ENCODE measurements at regions not wholly inside any gene's neighbourhood (a gene's known extent, or its start where the extent isn't known, plus 50 kb on each side); places are given as distances from the start of the nearest gene placed in this dataset.
"Not testable (repeated sequence)": the region's sequence is repeated elsewhere in the genome, so short reads cannot be mapped to it uniquely, and the experiment has no call there.

GRCh38 chr16:61421111-61421510 lies 615.1 kb downstream of the CDH8 start:
- DNase-seq, result no peak

GRCh38 chr16:61419791-61420190 lies 616.4 kb downstream of the CDH8 start:
- no peak for DNase-seq

- DNase-seq, result not testable (repeated sequence)
These were observed 617.4 kb downstream of the CDH8 start for GRCh38 chr16:61418802-61419201.

- no peak for DNase-seq
These were observed 621.1 kb downstream of the CDH8 start for GRCh38 chr16:61415126-61415525.

- no peak for DNase-seq
These were observed 623.2 kb downstream of the CDH8 start for GRCh38 chr16:61413021-61413420.

GRCh38 chr16:61412562-61412961 lies 623.7 kb downstream of the CDH8 start:
- DNase-seq, result no peak

GRCh38 chr16:61409604-61410003 lies 626.6 kb downstream of the CDH8 start:
- no peak for DNase-seq

GRCh38 chr16:61403386-61403785 lies 632.9 kb downstream of the CDH8 start:
- no peak for DNase-seq

- no peak for DNase-seq
These were observed 644.3 kb downstream of the CDH8 start for GRCh38 chr16:61391896-61392295.

GRCh38 chr16:61390965-61391637 lies 645.1 kb downstream of the CDH8 start:
- no peak for DNase-seq

- no peak for DNase-seq
These were observed 650.7 kb downstream of the CDH8 start for GRCh38 chr16:61385392-61386071.

- DNase-seq, result no peak
These were observed 653.8 kb downstream of the CDH8 start for GRCh38 chr16:61382435-61382834.

- no peak for DNase-seq
These were observed 656.9 kb downstream of the CDH8 start for GRCh38 chr16:61379311-61379710.

- DNase-seq, result no peak
These were observed 662.2 kb downstream of the CDH8 start for GRCh38 chr16:61374071-61374470.

GRCh38 chr16:61371881-61372280 lies 664.4 kb downstream of the CDH8 start:
- no peak for DNase-seq

GRCh38 chr16:61371388-61371787 lies 664.9 kb downstream of the CDH8 start:
- no peak for DNase-seq

GRCh38 chr16:61370564-61370963 lies 665.7 kb downstream of the CDH8 start:
- DNase-seq, result no peak

- no peak for DNase-seq
These were observed 670.2 kb downstream of the CDH8 start for GRCh38 chr16:61366006-61366405.

GRCh38 chr16:61364990-61365389 lies 671.2 kb downstream of the CDH8 start:
- DNase-seq, result no peak

- DNase-seq, result peak; percentile 6
These were observed 673.7 kb downstream of the CDH8 start for GRCh38 chr16:61362585-61362984.

GRCh38 chr16:61344791-61345190 lies 691.4 kb downstream of the CDH8 start:
- no peak for DNase-seq

- no peak for DNase-seq
These were observed 703.8 kb downstream of the CDH8 start for GRCh38 chr16:61332461-61332860.

GRCh38 chr16:61324044-61324443 lies 712.2 kb downstream of the CDH8 start:
- peak; percentile 56 for DNase-seq

GRCh38 chr16:61323456-61323855 lies 712.8 kb downstream of the CDH8 start:
- DNase-seq, result no peak

- DNase-seq, result no peak
These were observed 715.4 kb downstream of the CDH8 start for GRCh38 chr16:61320791-61321190.

All from NCI-H2227 treated with DMSO at 0.1 percent for 48 hours (cell line).